ENCODE measurements at regions not wholly inside any gene's neighbourhood (a gene's known extent, or its start where the extent isn't known, plus 50 kb on each side); places are given as distances from the start of the nearest gene placed in this dataset. TPM values are rescaled to one million over a fixed set of nuclear protein-coding genes. Genes with fewer than 3 reads are reported as not detected.

Small RNAs in the stretch of these regions (small RNA-seq; reads per million reads assigned to genes)
- gene AC099560.2 (not detected), gene HMGN2P24 (not detected)

Data from occipital lobe (tissue), 1 donor.